DOHH2 (cell line): ENCODE measurements at regions not wholly inside any gene's neighbourhood (a gene's known extent, or its start where the extent isn't known, plus 50 kb on each side); places are given as distances from the start of the nearest gene placed in this dataset.

Experiments used
- EZH2phosphoT487 ChIP-seq: fragments of 200-600 bp; sonication (generic); IDR thresholded peaks from 2 replicates; pipeline ENCODE4 v1.6.1; 2017; ENCODE audit warnings: borderline replicate concordance, mild to moderate bottlenecking, antibody characterized with exemption, low read length, moderate library complexity, mixed read lengths
- TF ChIP-seq, protein P1 (sequence below): fragments of 200-600 bp; sonication (generic); IDR thresholded peaks from one replicate; pipeline ENCODE4 v1.5.1; 2014; ENCODE audit warnings: antibody characterized with exemption, mild to moderate bottlenecking, low read depth, low read length; ENCODE audit not compliant: poor library complexity, severe bottlenecking

DNA sequence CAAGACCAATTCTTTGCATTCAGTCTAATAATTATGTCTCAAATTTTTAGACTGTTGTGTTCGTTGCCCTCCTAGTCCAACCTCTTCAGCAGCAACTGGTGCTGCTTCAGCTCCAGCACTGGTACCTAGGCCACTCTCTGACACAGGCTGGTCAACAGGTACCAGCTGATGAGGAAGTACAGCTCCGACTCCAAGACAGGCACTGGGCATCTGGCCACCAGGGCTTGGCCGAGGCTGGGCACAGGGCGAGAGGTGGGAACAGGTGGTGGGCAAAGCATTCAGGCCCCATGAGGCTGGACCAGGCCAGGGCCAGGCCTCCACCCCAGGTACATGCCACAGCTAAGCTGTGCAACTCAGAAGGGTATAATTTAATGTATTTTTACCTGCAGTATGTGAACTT is 151.5 kb upstream of the AGR3 start:
- TF ChIP-seq EZH2phosphoT487: no peak
- TF ChIP-seq, protein P1, sequence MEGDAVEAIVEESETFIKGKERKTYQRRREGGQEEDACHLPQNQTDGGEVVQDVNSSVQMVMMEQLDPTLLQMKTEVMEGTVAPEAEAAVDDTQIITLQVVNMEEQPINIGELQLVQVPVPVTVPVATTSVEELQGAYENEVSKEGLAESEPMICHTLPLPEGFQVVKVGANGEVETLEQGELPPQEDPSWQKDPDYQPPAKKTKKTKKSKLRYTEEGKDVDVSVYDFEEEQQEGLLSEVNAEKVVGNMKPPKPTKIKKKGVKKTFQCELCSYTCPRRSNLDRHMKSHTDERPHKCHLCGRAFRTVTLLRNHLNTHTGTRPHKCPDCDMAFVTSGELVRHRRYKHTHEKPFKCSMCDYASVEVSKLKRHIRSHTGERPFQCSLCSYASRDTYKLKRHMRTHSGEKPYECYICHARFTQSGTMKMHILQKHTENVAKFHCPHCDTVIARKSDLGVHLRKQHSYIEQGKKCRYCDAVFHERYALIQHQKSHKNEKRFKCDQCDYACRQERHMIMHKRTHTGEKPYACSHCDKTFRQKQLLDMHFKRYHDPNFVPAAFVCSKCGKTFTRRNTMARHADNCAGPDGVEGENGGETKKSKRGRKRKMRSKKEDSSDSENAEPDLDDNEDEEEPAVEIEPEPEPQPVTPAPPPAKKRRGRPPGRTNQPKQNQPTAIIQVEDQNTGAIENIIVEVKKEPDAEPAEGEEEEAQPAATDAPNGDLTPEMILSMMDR: no peak
